ENCODE measurements at regions not wholly inside any gene's neighbourhood (a gene's known extent, or its start where the extent isn't known, plus 50 kb on each side); places are given as distances from the start of the nearest gene placed in this dataset.

GRCh38 chr10:57707300-57707658, 560.4 kb downstream of the IPMK start:
- intact Hi-C loops (cut with micrococcal nuclease; ENCODE audit: unreplicated experiment): no loop called here
- H3K9me2 ChIP-seq (ENCODE audit: insufficient read depth, low read length): no peaks in the 10 kb centered on the region
- H3K36me3 ChIP-seq (ENCODE audit: insufficient read depth, low read length): no peaks in the 10 kb centered on the region
- H2AFZ ChIP-seq (ENCODE audit: low read length): no peak overlapping the region
- no peaks in the 10 kb centered on the region for H4K20me1 ChIP-seq (ENCODE audit: insufficient read depth, low read length)
- H3K9me3 ChIP-seq (ENCODE audit: low read length): no peaks in the 10 kb centered on the region
- no peak overlapping the region for H3K27ac ChIP-seq (ENCODE audit: low read depth, low read length, poor library complexity, severe bottlenecking)
- DNase-seq (ENCODE audit: low spot score): no peak
- POLR2A ChIA-PET: no interaction called here
- no peaks in the 10 kb centered on the region for H3K4me1 ChIP-seq (ENCODE audit: insufficient read depth, low read length, poor library complexity, severe bottlenecking)
- no peaks in the 10 kb centered on the region for H3K79me2 ChIP-seq (ENCODE audit: insufficient read depth, low read depth, low read length)
- H3K4me2 ChIP-seq (ENCODE audit: low read length): no peak overlapping the region
- CTCF ChIA-PET (ENCODE audit: unreplicated experiment): no interaction called here
- H3K4me3 ChIP-seq (ENCODE audit: low read depth, low read length, poor library complexity, severe bottlenecking): no peak overlapping the region
- no TSS peak for BruUV-seq (replicated peaks)
- no peak for TF ChIP-seq EZH2phosphoT487 (IDR thresholded peaks at IDR 0.05; ENCODE audit: borderline replicate concordance, low read depth, low read length)
- TF ChIP-seq, protein P1, sequence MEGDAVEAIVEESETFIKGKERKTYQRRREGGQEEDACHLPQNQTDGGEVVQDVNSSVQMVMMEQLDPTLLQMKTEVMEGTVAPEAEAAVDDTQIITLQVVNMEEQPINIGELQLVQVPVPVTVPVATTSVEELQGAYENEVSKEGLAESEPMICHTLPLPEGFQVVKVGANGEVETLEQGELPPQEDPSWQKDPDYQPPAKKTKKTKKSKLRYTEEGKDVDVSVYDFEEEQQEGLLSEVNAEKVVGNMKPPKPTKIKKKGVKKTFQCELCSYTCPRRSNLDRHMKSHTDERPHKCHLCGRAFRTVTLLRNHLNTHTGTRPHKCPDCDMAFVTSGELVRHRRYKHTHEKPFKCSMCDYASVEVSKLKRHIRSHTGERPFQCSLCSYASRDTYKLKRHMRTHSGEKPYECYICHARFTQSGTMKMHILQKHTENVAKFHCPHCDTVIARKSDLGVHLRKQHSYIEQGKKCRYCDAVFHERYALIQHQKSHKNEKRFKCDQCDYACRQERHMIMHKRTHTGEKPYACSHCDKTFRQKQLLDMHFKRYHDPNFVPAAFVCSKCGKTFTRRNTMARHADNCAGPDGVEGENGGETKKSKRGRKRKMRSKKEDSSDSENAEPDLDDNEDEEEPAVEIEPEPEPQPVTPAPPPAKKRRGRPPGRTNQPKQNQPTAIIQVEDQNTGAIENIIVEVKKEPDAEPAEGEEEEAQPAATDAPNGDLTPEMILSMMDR (conservative IDR thresholded peaks at IDR 0.05; ENCODE audit: low read length): no peak

DNA sequence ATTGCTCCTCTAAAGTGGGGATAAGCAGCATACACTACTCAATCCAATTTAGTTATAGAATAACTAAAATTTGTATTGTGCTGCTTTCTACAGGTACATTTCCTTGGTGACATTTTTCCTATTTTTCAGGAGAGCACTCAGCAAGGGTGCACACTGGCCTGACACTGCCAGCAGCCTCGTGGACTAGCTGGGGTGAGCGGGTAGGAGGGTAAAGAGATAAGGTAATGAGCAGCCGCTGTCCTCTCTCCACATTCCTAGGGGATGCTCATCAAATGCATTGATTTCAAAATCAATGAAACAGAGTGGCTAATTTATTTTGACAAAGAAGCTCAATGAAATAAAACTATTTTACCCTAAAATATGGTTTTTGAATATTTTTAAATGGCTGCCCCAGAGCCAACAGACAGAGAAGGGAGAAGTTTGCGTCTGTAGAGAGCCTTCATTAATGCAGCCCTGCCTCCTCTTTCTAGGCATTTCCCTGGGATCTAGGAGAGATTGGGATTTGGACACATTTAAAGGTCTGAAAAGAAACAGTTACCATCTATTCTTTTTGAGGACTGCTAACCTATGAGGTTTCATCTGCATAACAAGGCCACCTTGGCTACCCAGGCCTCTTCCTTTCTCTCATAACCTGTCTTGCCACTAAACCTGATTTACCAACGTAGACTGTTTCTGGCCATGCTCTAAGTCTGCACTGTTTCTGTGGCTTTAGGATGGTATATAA, 561.0 kb downstream of the IPMK start:
- POLR2A ChIA-PET: no interaction called here
- Histone ChIP-seq H2AFZ (ENCODE audit: low read length) (no peak overlapping the region), H3K9me2 (ENCODE audit: insufficient read depth, low read length) (no peaks in the 10 kb centered on the region), H3K36me3 (ENCODE audit: insufficient read depth, low read length) (no peaks in the 10 kb centered on the region), H3K79me2 (ENCODE audit: insufficient read depth, low read depth, low read length) (no peaks in the 10 kb centered on the region), H3K27ac (ENCODE audit: low read depth, low read length, poor library complexity, severe bottlenecking) (no peak overlapping the region), H3K4me2 (ENCODE audit: low read length) (no peak overlapping the region), H3K9me3 (ENCODE audit: low read length) (no peaks in the 10 kb centered on the region), H3K4me1 (ENCODE audit: insufficient read depth, low read length, poor library complexity, severe bottlenecking) (no peaks in the 10 kb centered on the region), H4K20me1 (ENCODE audit: insufficient read depth, low read length) (no peaks in the 10 kb centered on the region), H3K4me3 (ENCODE audit: low read depth, low read length, poor library complexity, severe bottlenecking) (no peak overlapping the region)
- TF ChIP-seq, protein P1 (conservative IDR thresholded peaks at IDR 0.05; ENCODE audit: low read length): no peak
- no peak for TF ChIP-seq EZH2phosphoT487 (IDR thresholded peaks at IDR 0.05; ENCODE audit: borderline replicate concordance, low read depth, low read length)
- DNase-seq (ENCODE audit: low spot score): no peak
- CTCF ChIA-PET (ENCODE audit: unreplicated experiment): no interaction called here
- intact Hi-C loops (cut with micrococcal nuclease; ENCODE audit: unreplicated experiment): no loop called here
- no TSS peak for BruUV-seq (replicated peaks)

DNA sequence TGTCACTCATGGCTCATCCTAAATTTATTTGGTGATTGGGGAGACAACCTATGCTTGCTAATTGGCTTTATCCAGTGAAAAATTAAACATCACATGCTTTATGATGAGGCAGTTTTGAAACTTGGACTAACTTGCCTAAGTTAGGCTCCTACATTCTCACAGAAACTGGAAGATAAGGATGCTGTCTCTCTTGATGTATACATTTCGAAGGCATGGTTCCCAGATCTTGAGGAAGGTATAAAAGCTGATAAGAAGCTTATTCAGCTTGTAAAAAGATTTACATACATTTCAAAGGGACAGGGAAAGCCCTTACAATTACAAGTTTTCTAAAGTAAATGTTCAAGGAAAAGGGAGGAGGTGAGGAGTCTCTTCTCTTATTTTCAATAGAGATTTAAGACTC, 561.7 kb downstream of the IPMK start:
- no TSS peak for BruUV-seq (replicated peaks)
- TF ChIP-seq, protein P1 (conservative IDR thresholded peaks at IDR 0.05; ENCODE audit: low read length): no peak
- no peak for TF ChIP-seq EZH2phosphoT487 (IDR thresholded peaks at IDR 0.05; ENCODE audit: borderline replicate concordance, low read depth, low read length)
- H3K4me1 ChIP-seq (ENCODE audit: insufficient read depth, low read length, poor library complexity, severe bottlenecking): no peaks in the 10 kb centered on the region
- DNase-seq (ENCODE audit: low spot score): no peak
- H3K9me3 ChIP-seq (ENCODE audit: low read length): no peaks in the 10 kb centered on the region
- no peak overlapping the region for H3K4me2 ChIP-seq (ENCODE audit: low read length)
- no peaks in the 10 kb centered on the region for H3K36me3 ChIP-seq (ENCODE audit: insufficient read depth, low read length)
- H3K79me2 ChIP-seq (ENCODE audit: insufficient read depth, low read depth, low read length): no peaks in the 10 kb centered on the region
- POLR2A ChIA-PET: no interaction called here
- no peaks in the 10 kb centered on the region for H3K9me2 ChIP-seq (ENCODE audit: insufficient read depth, low read length)
- intact Hi-C loops (cut with micrococcal nuclease; ENCODE audit: unreplicated experiment): no loop called here
- CTCF ChIA-PET (ENCODE audit: unreplicated experiment): no interaction called here
- H4K20me1 ChIP-seq (ENCODE audit: insufficient read depth, low read length): no peaks in the 10 kb centered on the region
- H2AFZ ChIP-seq (ENCODE audit: low read length): no peak overlapping the region
- H3K4me3 ChIP-seq (ENCODE audit: low read depth, low read length, poor library complexity, severe bottlenecking): no peak overlapping the region
- H3K27ac ChIP-seq (ENCODE audit: low read depth, low read length, poor library complexity, severe bottlenecking): no peak overlapping the region
